Ureter (tissue), 1 donor: ENCODE measurements at regions not wholly inside any gene's neighbourhood (a gene's known extent, or its start where the extent isn't known, plus 50 kb on each side); places are given as distances from the start of the nearest gene placed in this dataset.

ENCODE experiments used
- DNase-seq: peaks from one replicate; pipeline ENCODE4 v3.0.0-alpha.2; 2020; ENCODE audit warnings: low spot score
- donor health status: DM: yes; HTN: yes; CAD: no.

DNA sequence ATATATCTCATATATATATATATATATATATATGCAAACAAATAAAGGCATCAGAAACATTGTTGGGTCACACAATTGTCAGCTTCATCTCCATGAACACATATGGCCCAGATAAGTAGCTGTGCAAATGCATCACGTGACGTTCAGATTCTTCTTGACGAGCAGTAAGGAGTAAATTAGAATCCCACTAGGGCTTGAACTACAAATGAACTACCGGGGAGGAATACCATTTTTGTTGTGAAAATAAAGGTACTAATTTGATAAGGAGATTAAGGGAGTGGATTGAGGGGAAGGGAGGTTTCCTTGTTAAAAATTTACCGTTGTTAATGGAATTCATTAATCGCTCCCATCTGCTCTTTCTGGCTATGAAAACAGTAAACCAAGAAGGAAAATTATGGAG is 186.5 kb upstream of the COPS8 start:
- no peak for DNase-seq

DNA sequence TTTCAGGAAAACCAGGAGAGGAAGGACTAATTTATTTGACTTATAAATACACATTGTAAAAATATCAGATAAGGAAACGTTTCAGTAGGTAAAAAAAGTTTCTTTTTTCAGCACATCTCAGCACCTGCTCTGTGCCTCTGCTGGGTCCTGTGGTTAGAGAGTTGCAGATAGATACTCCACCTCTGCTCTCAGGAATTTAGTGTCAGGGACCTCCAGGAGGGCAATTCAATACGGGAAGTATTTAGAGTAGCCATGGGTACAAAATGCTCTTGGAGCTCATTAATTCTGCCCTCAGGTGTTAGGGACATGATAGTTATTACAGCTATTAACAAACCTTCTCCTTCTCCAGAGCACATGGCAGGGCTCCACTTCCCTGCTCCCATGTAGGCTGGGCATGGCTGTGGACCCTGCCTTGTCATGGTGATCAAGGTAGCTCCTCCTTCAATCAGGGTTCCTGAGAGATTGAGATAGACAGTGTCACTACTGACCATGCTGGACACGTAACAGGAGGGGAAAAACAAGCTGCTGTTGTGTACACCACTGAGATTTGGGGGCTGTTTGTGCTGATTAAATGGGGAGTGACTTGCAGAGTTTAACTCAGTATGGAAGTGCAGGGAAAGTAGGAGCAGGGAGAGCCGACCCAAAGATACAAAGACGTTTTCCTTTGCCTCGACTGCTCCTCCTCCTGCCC is 185.6 kb upstream of the COPS8 start:
- no peak for DNase-seq

DNA sequence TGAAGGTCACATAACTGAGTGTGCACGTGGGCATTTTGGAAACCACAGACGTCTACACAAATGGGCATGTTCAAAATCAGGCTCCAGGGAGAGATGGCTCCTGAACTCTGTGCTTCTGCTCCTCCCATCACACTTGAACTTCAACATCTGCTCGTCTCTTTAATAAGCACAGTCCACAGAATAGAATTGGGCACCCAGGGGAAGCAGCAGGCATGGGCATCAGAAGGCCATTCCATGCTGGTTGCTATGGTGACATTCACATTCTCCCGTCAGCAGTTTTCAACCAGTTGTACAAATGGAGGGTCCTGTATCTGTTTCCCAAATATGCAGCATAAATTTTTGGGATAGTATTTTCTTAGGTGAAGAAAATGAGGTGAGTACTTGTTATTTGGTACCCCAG is 183.7 kb upstream of the COPS8 start:
- no peak for DNase-seq

DNA sequence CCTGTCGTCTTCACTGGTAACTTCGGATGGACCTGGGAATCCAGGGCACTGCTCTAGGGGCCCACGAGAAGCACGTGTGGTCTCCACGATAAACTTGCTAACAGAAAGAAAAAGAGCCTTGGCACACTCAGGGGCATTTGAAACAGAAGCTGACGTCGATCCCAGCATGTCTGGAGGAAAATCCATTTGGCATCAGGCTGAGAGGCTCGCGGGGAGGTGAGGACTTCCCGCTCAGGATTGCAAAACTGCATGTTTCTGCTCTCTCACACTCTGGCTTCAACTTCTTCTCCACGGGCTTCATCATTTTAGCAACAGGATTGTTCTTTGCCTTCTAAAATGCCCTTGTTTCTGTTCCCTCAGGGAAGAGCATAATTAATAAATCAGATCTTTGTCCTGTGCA is 181.7 kb upstream of the COPS8 start:
- DNase-seq, result no peak

DNA sequence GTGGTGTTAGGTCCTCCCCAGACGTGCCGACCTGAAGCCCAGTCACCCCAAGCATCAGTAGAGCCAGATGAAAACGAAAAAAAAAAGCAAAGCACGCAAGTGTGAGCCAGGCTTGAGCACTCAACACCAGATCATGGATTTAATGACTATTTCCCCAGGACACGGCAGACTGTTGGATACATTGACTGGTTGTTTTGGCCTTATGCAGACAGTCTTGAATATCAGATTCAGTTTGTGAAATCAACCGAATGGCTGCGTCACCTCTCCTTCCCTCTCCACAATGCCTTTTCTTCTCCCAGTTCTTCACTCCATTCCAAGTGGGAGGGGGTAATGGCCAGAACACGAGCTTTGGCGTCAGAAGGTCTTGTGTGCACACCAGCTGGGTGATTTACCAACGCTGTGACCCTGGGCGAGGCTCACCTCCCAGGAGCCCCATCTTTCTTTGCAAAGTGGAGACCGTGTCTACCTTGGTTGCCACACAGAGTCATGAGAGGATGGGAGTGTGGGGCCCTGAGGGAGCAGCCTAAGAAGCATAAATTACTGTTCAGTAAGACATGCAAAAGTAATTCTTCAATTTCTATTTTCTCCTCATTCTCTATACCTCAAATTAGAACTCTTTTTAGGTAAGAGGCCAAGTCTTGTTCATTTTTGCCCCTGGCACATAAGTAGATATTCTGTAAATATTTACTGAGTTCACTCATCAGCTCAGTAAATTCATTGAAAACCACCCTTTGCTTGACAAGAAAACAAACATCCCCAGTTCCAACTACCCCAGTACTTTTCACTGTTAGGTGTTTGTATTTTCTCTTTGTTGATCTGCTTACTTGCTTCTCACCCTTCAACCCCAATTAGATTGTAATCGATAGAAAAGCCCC is 181.1 kb upstream of the COPS8 start:
- DNase-seq, result no peak

DNA sequence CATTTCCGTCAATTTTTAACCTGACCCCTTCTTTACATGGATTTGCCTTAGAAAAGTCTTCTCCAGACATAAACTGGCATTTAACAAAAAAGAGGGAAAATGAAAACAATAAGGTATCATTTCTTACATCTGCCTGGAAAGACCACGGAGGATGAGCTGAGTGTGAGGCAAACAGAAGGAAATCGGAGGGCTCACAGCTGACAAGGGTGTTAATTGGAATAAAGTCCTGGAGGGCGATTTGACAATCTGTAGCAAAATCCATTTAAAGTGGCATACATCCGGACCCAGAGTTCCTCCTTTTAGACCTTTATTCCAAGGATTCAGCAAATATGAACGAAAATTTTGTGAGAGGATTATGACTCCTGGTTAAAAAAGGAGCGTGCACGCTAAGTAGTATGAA is 179.7 kb upstream of the COPS8 start:
- no peak for DNase-seq

DNA sequence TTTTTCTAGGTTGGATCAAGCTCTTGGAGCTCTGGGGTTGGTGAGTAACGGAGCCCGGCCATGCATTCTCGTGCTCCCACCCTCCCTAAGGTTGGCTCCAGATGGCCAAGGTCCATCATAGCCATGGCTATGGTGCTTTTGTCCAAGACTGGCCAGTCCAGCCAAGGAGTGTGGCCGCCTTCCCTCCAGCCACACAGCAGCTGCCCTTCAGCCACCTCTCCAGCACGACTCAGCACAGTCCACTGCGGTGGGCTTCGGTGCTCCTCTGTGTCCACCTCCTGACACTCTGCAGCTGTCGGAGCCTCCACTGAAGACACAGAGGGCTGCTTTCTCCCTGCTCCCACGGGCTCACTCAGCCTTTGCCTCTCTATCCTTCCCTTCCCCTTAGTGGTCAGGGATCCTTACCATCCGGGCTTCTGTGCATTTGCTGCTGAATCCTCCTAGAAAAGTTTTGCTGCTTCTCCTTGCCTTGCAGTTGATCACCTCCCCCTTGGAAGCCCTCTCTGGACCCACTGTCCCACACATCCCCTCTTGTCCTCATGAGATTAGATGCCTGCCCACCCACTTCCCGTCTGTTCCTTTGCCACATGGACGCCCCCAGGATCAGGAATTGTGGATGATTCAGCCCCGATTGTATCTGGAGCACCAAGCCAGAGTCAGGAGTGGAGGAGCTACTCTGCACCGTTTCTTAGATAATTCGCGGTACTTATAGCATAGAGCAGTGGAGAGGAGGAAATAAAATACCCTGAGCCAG is 177.1 kb upstream of the COPS8 start:
- no peak for DNase-seq

DNA sequence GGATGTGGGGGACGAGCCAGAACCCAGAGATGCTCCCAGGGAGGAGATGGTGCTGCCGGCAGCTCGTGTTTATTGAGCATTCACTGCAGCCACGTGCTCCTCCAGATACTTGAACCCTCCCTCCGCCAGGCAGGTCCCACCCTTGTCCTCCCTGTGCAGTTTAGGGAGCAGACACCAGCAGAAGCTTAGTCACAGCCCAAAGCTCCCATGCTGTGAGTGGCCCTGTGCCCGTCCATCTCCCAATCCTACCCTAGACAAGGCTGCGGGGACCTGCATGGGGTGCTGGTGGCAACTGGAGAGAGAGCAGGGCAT is 176.5 kb upstream of the COPS8 start:
- DNase-seq, result peak; percentile 35

DNA sequence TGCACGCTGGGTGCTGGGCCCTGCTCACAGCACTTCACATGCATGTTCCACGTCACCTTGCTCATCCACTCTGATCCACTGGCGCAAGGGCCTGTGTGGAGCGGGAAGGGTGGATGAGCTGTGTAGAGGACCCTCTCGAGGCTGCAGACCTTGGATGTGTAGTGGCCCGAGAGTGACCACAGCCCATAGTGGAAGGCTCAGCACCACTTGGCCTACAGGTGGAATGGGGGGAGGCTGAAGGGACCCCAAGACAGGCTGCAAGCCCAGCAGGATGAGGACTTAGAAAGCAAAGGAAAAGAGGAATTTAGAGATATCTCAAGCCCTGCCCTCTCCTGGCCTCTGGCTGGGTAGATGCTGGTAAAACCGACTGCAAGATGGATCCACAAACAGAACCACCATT is 175.9 kb upstream of the COPS8 start:
- DNase-seq, result peak; percentile 22

DNA sequence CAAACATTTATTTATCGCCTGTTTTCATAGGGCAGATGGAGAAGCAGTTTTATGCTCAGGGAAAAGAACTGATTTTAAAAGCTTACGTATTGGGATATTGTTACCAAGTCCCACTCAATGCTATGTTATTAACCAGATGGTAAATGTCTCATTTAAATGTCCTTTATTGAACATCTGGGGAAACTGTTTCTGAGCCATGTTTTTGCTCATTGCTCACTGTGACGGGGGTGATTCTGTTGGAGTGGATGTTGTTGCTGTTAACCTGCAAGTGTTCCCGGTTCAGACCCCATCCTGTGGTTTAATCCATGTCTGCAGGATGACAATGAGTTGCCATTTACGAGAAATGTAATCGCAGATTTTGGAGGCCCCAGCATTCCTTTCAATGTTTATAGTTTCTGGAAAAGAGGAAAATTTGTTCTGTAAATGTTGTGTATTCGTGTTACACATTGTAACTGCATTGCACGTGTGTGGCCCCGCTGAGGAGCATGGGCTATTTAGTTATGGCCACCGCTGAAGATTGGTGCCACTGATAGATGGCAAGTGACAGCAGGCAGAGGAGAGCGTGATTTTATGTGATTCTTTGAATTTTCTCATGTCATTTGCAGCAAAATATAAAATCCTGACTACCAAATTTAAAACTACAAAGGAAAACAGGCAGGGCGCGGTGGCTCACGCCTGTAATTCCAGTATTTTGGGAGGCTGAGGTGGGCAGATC is 174.8 kb upstream of the COPS8 start:
- peak; percentile 18 for DNase-seq

DNA sequence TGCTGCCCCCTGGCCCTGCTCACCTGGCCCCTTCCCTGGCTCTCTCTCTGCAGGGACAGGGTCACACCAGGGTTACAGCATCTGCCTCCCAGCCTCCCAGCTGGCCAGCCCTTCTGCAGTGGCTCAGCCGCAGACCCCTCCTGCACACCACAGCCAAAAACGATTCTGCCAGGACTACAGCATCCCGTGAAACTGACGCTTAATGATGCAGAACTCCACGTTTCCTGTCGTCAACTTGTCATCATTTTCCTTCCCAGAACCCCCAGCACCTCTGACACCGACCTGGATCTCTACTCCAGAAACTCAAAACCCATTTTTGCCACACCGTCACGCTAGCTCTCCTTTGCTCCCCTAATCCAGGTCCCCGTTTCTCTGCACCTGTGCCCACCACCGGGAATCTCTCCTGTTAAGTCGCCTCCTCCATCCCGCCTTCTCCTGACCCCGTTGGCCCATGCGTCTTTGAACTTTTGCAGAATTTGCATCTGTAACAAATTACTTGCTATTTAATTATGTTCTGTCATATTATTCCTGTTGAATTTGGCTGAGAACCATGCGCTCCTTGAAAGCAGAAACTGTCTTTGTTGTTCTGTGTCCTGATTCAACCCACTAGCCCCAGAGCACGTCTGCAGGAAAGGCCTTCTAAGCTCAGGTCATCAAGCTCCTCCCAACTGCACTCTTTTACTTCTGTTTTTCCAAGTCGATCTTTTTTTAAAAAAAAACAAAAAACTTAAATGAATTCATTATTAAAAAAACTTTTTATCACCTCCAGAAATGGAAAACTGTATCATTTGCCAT is 173.2 kb upstream of the COPS8 start:
- peak; percentile 34 for DNase-seq

DNA sequence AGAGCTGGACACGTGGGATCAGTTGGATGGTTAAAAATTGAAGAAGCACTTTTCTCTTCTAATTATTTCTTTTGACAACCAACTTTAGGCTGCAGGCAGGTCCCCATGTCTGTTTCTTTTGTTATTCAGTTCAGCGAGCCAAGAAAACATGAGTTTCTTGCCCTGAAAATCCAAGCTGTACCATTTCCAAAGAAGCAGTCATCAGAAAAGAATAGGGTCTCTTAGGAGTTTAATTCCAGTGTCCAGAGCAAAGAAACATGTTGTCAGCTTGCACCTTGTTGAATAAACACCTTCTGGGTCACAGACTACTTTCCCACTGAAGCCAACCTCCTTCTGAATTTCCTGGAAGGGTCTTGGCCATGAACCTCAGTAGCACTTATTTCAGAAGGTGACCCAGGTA is 170.5 kb upstream of the COPS8 start:
- no peak for DNase-seq

DNA sequence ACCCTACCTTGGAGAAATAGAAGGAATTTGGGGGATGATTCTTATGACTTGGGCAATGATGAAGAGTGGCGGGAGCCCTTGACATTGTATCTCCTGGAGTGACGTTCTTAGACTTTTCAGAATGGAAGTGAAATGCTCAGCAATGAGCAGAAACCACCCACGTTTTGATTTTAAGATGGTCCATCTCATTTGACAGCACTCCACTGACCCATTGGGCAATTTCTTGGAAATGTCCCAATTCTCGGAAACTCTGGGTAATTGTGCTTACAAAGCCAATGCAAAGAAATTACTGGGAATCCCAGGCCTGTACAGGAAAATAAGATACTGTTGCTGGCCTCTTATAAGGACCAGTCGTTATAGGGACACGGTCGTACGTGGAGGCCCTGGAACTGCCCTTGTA is 170.0 kb upstream of the COPS8 start:
- peak; percentile 6 for DNase-seq

DNA sequence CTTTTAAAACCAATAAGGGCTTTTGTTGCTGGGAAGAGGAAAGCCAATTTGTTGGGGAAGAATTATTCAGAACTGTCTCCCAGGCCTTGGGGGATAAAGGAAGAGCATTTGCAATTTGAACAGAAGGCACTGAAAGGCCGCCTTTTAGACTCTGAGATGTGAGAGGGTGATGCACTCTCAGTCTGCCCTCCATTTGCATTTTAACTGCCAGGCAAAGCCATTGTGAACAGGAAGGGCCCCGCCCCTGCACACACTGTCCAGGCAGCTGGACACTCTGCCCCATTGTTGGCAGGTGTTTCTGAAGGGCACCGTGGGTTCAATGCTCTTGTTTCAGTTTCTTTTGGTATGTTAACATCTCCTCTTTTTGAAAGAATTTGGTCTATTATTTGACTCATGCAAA is 169.5 kb upstream of the COPS8 start:
- peak; percentile 33 for DNase-seq

DNA sequence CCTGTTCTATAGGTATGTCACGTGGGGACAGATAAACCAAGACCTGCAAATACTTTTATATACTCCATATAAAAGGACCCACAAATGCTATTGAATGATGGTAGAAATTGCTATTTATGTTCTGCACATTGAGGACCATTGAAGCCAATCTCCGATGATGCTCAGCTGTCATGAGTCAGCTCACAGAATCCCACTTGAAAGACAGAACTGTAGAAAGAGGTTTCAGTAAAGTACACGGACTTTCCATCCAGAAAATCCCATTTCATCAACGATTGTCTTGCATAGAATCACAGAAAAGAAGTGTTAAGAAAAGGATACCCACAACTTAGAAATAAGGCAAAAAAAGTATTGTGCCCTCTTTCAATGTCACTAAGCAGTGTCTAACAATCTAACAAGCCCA is 169.0 kb upstream of the COPS8 start:
- no peak for DNase-seq

DNA sequence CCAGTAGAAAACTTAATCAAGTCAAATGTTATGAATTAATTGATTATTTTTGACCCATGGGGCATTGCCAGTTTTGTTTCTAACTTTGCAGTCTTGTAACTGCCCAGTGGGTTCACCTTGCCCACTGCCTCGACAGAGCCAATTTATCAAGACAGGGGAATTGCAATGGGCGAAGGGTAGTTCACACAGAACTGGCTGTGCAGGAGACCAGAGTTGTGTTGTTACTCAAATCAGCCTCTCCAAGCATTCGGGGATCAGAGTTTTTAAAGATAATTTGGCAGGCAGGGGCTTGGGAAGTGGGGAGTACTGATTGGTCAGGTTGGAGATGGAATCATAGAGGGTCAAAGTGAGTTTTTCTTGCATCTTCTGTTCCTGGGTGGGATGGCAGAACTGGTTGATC is 168.5 kb upstream of the COPS8 start:
- DNase-seq, result peak; percentile 13

DNA sequence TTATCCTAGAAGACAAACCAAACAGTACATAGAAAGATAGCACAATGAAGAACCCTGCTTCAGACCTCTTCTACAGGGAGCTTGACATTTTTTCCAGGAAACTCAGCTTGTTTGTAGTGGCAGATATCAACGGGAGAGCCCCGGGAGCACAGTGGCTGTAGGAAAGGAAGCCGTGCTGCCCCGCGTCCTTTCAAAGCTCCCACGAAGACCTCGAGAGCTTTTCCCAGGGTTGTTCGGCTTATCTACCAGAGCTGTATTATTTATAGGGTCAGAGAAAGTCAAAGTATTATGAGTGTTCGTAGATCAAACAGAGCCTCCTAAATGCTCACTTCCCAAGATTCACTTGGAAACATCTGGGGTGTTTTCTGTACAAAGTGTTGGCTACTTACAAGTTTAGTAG is 167.1 kb upstream of the COPS8 start:
- DNase-seq, result no peak

DNA sequence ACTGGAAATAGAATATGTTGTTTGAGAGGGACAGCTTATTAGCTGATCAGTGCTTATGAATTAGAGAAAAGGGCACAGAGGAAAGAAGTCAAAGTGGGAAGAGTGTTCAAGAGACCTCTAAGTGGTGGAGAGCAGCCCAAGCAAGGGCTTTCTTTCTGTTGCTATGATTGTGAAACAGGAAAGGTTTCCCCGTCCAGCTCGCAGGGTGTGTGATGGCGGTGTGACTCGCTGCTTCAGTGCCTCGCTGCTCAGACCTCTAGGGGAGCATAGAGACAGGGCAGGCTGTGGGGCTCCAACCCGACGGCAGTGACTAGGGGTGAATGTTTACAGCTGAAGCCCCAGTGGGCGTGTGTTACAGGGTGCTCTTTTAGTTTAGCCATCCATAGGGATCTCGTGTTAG is 166.5 kb upstream of the COPS8 start:
- DNase-seq, result peak; percentile 37

DNA sequence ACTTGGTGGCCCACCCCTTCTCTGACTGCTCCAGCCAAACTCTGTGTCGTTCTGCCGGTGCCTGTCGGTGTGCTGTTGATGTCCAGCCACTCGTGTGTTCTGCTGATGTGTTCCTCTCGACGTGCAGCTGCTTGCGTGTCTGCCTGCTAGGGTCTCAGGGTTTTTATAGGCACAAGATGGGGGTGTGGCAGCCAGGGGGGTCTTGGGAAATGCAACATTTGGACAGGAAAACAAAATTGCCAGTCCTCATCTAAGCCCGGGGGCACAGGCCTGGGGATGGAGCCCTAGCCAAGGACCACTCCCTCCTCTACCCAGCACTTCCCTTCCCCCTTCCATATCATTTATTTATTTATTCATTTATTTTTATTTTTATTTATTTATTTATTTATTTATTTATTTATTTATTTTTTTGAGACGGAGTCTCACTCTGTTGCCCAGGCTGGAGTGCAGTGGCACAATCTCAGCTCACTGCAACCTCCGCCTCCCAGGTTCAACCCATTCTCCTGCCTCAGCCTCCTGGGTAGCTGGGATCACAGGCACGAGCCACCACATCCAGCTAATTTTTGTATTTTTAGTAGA is 165.8 kb upstream of the COPS8 start:
- peak; percentile 29 for DNase-seq

DNA sequence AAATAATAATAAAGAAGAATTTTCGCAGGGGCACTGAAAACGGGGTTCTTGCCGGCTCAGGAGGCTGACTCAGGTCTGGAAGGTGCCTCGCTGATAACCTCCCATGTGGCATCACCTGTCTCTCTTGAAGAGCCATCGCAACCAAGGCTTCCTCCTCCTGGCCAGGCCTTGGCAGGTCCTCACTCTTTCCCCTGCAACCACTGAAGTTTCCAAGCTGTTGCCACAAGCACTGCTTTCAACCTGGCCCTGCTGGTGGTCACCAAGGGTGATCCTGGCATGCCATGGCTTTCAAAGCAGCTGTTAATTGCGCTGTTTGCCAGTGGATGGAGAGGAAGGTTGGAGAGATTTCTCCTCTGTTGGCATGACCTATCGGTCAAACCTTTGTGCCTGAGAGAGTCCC is 163.6 kb upstream of the COPS8 start:
- DNase-seq, result peak; percentile 33
